Renal cortical epithelial cell (primary cell): ENCODE measurements at regions not wholly inside any gene's neighbourhood (a gene's known extent, or its start where the extent isn't known, plus 50 kb on each side); places are given as distances from the start of the nearest gene placed in this dataset.
A peak's percentile ranks its signal among the peaks of the same experiment; 100 is the strongest.
"Not testable (repeated sequence)": the region's sequence is repeated elsewhere in the genome, so short reads cannot be mapped to it uniquely, and the experiment has no call there.

ENCODE experiments used
- DNase-seq: peaks from one replicate; pipeline ENCODE4 v3.0.0-alpha.2; 2011; ENCODE audit warnings: low read depth

GRCh38 chr2:101645886-101646285 lies 51.6 kb upstream of the MAP4K4 start:
- not testable (repeated sequence) for DNase-seq

DNA sequence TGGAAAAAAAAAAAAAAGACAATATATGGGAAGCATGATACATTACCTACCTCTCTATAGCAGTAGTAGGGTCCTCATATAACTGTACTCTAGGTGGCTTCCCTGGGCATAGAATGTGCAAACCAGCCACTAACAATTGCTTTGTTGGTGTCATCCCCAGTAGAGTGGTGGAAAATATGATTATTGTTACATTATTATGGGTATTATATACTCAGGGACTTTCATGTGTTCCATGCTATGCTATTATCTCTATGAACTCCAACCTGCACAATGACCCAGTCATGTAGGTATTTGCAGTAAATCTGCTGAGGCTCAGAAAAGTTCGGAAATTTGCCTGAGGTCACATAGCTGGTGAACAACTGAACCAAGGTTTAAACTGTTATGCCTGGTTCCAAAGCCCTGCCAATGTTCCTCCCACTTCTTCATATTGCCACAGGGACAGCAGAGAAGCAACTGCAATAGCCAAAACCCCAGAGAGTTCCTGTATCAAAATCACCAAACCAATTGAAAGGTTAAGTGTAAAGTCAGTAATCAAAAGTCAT lies 52.6 kb upstream of the MAP4K4 start:
- DNase-seq, result peak; percentile 2

DNA sequence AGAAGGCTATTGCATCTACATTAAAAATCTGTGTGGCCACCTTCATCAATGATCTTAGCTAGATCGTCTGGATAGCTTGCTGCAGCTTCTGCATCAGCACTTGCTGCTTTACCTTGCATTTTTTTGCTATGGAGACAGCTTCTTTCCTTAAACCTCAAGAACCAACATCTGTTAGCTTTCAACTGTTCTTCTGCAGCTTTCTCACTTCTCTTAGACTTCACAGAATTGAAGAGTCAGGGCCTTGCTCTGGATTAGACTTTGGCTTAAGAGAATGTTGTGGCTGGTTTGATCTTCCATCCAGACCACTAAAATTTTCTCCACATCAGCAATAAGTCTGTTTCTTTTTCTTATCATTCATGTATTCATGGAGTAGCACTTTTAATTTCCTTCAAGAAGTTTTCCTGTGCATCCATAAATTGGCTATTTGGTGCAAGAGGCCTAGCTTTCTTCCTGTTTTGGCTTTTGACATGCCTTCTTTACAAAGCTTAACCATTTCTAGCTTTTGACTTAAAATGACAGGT lies 54.4 kb upstream of the MAP4K4 start:
- no peak for DNase-seq

DNA sequence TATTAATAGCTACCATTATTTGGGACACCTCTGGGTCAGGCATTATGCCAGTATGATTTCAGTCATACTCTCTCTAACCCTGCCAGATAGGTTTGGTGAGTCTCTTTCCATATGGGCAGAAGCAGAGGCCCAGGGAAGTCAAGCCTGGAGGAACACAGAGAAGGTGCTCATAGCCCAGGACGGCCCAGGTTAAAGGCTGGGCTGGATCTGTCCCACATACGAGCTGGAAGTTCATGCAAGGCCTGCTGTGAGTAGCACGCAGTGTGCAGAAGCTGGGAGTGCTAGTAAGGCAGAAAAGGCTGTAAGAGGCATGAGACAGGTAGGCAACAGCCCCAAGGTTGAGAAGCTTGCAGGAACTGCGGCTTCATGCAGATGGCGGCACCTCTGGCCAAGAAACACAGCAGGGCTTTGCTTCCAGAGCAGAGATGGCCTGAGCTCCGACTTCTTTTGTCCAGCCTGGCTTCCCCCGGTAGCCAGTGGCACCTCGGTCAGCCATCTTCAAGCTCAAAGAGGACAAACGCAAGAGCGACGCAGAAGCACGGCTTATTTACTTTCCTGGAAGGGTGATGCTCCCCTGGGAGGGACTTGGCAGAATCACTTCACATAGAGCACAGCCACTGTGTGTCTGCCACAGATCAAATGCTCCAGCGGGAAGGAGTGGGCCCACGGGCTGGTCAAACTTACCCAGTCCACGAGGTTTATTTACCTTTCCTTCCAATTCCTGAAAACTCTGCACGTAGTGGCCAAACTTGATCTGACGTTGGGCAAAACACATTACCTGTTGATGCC lies 58.5 kb upstream of the MAP4K4 start:
- no peak for DNase-seq

DNA sequence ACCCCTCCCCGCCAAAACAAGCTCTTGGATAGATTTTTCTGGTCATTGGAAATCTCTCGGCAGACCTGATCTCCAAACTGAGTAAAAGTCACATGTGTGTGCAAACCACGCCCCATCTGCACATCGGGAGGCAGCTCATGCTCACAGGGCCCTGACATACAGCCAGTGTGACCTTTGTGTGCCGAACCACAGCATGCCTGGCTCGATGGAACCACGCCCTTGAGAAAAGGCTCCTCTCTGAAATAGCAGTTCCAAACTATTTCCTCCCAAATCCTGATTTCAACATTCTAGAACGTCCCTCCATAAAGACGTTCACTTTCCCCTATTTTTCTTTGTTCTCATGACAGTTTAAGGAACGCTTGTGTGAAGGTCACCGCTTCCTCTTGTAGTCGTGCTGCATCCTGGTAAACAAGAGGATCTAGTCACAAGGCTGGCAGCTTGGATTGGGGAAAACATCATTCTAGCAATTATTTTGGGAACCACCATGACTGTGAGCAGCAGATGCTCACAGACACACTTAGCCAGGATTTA lies 59.3 kb upstream of the MAP4K4 start:
- DNase-seq, result no peak

- DNase-seq, result no peak
Measured at GRCh38 chr2:101630224-101630949, 67.1 kb upstream of the MAP4K4 start.

GRCh38 chr2:101628030-101628392 lies 69.5 kb upstream of the MAP4K4 start:
- no peak for DNase-seq

GRCh38 chr2:101627285-101628029 lies 70.0 kb upstream of the MAP4K4 start:
- DNase-seq, result no peak

GRCh38 chr2:101625814-101626213 lies 71.7 kb upstream of the MAP4K4 start:
- not testable (repeated sequence) for DNase-seq

DNA sequence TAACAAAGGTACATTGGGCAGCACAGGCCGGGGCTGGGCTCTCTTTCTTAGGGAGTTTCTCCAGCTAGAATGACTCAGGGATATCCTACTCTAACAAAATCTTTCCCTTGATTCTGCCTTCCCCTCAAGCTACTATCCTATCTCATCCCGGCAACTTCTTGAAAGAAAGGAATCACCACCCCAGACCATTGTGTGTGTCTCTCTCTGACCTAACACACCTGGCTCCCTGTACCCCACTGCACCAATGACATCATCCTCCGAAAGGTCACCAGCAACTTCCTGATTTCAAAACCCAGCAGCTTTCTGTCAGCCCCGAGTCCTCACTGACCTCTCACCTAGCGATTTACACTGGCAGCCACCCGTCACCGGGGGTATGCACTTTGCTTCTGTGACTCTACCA lies 72.1 kb upstream of the MAP4K4 start:
- DNase-seq, result no peak

GRCh38 chr2:101624706-101625332 lies 72.7 kb upstream of the MAP4K4 start:
- no peak for DNase-seq

- no peak for DNase-seq
Measured at GRCh38 chr2:101623031-101623521, 74.4 kb upstream of the MAP4K4 start.

GRCh38 chr2:101622210-101623030 lies 75.1 kb upstream of the MAP4K4 start:
- no peak for DNase-seq

DNA sequence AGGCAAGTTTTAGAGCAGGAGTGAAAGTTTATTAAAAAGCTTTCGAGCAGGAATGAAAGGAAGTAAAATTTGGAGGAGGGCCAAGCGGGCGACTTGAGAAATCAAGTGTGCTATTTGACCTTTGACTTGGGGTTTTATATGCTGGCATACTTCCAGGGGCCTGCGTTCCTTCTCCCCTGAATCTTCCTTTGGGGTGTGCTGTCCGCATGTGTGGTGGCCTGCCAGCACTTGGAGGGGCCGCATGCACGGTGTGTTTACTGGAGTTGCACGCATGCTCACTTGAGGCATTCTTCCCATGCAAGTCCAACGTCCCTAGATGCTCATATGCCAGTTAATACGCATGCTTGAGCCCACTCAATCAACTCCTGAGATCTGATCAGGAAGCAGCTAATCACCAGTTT lies 78.3 kb upstream of the MAP4K4 start:
- no peak for DNase-seq

DNA sequence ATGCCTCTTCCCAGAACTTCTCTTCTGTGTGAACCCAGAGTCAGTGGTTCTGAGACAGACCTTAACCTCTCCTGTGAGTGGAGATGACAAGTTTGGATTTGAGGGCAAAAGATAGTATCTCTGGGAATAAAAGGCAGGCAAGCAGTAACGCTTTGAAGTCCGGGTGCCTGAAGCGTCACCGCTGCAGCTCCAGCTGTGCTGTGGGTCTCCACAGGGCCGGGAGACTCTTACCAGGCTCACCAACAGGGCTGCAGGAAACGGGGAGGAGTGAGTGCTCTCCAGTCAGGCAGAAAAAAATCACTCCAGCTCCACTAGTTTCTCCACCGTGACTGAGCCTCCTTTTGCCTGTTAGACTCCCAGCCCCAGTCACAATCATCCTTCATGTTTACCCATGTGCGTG lies 79.7 kb upstream of the MAP4K4 start:
- DNase-seq, result peak; percentile 36

GRCh38 chr2:101617188-101617587 lies 80.3 kb upstream of the MAP4K4 start:
- peak; percentile 62 for DNase-seq

- DNase-seq, result peak; percentile 41
Measured at GRCh38 chr2:101614127-101614759, 83.3 kb upstream of the MAP4K4 start.

DNA sequence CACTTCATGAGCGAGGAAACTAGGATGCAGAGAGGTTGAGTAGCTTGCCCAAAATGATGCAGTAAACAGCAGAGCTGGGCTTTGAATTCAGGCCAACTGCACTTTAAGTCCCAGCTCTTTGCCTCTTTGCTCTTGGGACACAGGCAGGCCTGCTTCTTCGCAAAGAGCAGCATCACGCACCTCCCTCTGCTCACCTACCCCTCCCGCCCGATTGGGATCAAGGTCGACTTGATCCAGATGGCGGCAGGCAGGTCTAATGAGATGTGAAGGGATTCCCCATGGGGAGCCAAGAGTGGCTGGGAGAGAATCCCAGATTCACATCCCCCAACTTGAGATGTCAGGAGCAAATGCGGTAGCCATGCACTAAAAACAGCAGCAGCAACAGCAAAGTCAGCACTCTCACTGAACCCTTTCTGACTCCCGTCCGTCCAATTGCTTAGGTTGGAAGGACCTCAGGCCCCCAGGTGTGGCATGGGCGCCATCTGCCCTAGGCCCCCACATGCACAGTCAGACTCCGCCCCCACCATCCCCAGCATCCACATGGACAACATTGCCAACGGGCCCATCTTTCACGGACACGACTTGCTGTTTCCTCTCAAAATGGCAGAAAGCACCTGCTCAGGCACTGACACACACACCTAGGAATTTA lies 84.3 kb upstream of the MAP4K4 start:
- DNase-seq, result no peak

DNA sequence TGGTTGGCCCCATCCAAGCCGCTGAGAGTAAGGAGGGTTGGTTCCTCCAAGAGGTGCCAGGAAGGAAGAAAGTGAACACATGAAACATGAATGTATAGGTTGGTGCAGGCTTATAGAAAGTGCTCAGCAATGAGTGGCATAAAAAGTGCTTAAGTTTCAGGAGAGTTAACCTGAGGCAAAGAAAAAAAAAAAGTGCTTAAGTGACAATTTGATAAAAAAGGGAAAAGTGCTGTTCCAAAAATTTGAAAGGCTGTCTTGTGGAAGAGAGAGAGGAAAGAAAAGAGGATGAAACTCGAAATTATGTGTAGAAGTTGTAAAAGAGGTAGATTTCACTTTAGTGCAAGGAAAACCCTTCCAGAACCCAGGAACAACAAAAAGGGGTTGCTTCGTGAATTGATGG lies 85.5 kb upstream of the MAP4K4 start:
- DNase-seq, result no peak
